ENCODE measurements at regions not wholly inside any gene's neighbourhood (a gene's known extent, or its start where the extent isn't known, plus 50 kb on each side); places are given as distances from the start of the nearest gene placed in this dataset.
"Not testable (repeated sequence)": the region's sequence is repeated elsewhere in the genome, so short reads cannot be mapped to it uniquely, and the experiment has no call there.

GRCh38 chr11:34790620-34791019 is 125.6 kb downstream of the APIP start:
- DNase-seq (no peak), ATAC-seq (ENCODE audit: low read depth in 2 of 2) (no peak)
- Mint-ChIP-seq H3K27ac (no peak overlapping the region), H3K36me3 (peaks cover 0 to 7% of the 10 kb centered on the region in 2 donors), H3K4me3 (no peak overlapping the region), H3K4me1 (peaks cover 0 to 5% (median 0%) of the 10 kb centered on the region in 3 donors), H3K27me3 (peaks cover 10 to 16% (median 14%) of the 10 kb centered on the region in 3 donors), H3K9me3 (peaks cover 0 to 8% (median 3%) of the 10 kb centered on the region in 7 donors)

GRCh38 chr11:34789196-34789834 is 126.9 kb downstream of the APIP start:
- no peak overlapping the region for H3K4me3 Mint-ChIP-seq
- DNase-seq (no peak), ATAC-seq (ENCODE audit: low read depth in 2 of 2) (no peak)
- peaks cover 0 to 7% of the 10 kb centered on the region in 2 donors for H3K36me3 Mint-ChIP-seq
- peaks cover 11 to 13% (median 11%) of the 10 kb centered on the region in 3 donors for H3K27me3 Mint-ChIP-seq
- peaks cover 0 to 5% (median 0%) of the 10 kb centered on the region in 3 donors for H3K4me1 Mint-ChIP-seq
- H3K9me3 Mint-ChIP-seq: peaks cover 0 to 6% (median 3%) of the 10 kb centered on the region in 7 donors
- H3K27ac Mint-ChIP-seq: no peak overlapping the region

- DNase-seq: no peak
- Mint-ChIP-seq H3K27ac (no peak overlapping the region), H3K4me3 (no peak overlapping the region), H3K9me3 (peaks cover 0 to 6% (median 3%) of the 10 kb centered on the region in 7 donors), H3K27me3 (peaks cover 11 to 18% (median 12%) of the 10 kb centered on the region in 3 donors), H3K36me3 (peaks cover 0 to 7% of the 10 kb centered on the region in 2 donors), H3K4me1 (peaks cover 0 to 5% (median 0%) of the 10 kb centered on the region in 3 donors)
- ATAC-seq (ENCODE audit: low read depth in 2 of 2): no peak
These were observed 127.5 kb downstream of the APIP start for GRCh38 chr11:34788642-34789041.

GRCh38 chr11:34787895-34788294 is 128.3 kb downstream of the APIP start:
- ATAC-seq (ENCODE audit: low read depth in 2 of 2) (no peak), DNase-seq (no peak)
- Mint-ChIP-seq H3K27me3 (peaks cover 11 to 22% (median 13%) of the 10 kb centered on the region in 3 donors), H3K36me3 (peaks cover 0 to 7% of the 10 kb centered on the region in 2 donors), H3K9me3 (peaks cover 0 to 6% (median 3%) of the 10 kb centered on the region in 7 donors), H3K27ac (no peak overlapping the region), H3K4me1 (peaks cover 0 to 5% (median 0%) of the 10 kb centered on the region in 3 donors), H3K4me3 (no peak overlapping the region)

GRCh38 chr11:34787348-34787747 is 128.8 kb downstream of the APIP start:
- no peak overlapping the region for H3K4me3 Mint-ChIP-seq
- H3K4me1 Mint-ChIP-seq: peaks cover 0 to 5% (median 0%) of the 10 kb centered on the region in 3 donors
- peaks cover 11 to 22% (median 13%) of the 10 kb centered on the region in 3 donors for H3K27me3 Mint-ChIP-seq
- no peak overlapping the region for H3K27ac Mint-ChIP-seq
- peaks cover 0 to 7% (median 3%) of the 10 kb centered on the region in 7 donors for H3K9me3 Mint-ChIP-seq
- H3K36me3 Mint-ChIP-seq: peaks cover 0 to 7% of the 10 kb centered on the region in 2 donors
- DNase-seq: no peak
- no peak for ATAC-seq (ENCODE audit: low read depth in 2 of 2)

GRCh38 chr11:34784318-34784841 is 131.8 kb downstream of the APIP start:
- ATAC-seq (ENCODE audit: low read depth in 2 of 2) (no peak), DNase-seq (no peak)
- no peak overlapping the region for H3K27ac Mint-ChIP-seq
- peaks cover 0 to 12% (median 3%) of the 10 kb centered on the region in 7 donors for H3K9me3 Mint-ChIP-seq
- no peaks in the 10 kb centered on the region for H3K4me1 Mint-ChIP-seq
- no peaks in the 10 kb centered on the region for H3K36me3 Mint-ChIP-seq
- peaks cover 4 to 22% (median 13%) of the 10 kb centered on the region in 3 donors for H3K27me3 Mint-ChIP-seq
- no peak overlapping the region for H3K4me3 Mint-ChIP-seq

GRCh38 chr11:34783816-34784317 is 132.3 kb downstream of the APIP start:
- Mint-ChIP-seq H3K4me3 (no peak overlapping the region), H3K27me3 (peaks cover 4 to 22% (median 13%) of the 10 kb centered on the region in 3 donors), H3K36me3 (no peaks in the 10 kb centered on the region), H3K9me3 (peaks cover 0 to 17% (median 3%) of the 10 kb centered on the region in 7 donors), H3K27ac (no peak overlapping the region), H3K4me1 (no peaks in the 10 kb centered on the region)
- no peak for DNase-seq
- no peak for ATAC-seq (ENCODE audit: low read depth in 2 of 2)

GRCh38 chr11:34781826-34782225 is 134.4 kb downstream of the APIP start:
- Mint-ChIP-seq H3K27me3 (peaks cover 10 to 28% (median 13%) of the 10 kb centered on the region in 3 donors), H3K9me3 (peaks cover 0 to 18% (median 6%) of the 10 kb centered on the region in 7 donors)
- H3K27ac Mint-ChIP-seq; DNase-seq; H3K36me3 Mint-ChIP-seq; H3K4me3 Mint-ChIP-seq; ATAC-seq (ENCODE audit: low read depth in 2 of 2); H3K4me1 Mint-ChIP-seq: not testable (repeated sequence)

- no peak for DNase-seq
- Mint-ChIP-seq H3K4me3 (no peak overlapping the region), H3K36me3 (no peaks in the 10 kb centered on the region), H3K9me3 (peaks cover 0 to 18% (median 4%) of the 10 kb centered on the region in 7 donors), H3K4me1 (no peaks in the 10 kb centered on the region), H3K27ac (no peak overlapping the region), H3K27me3 (peaks cover 11 to 19% (median 18%) of the 10 kb centered on the region in 3 donors)
- ATAC-seq (ENCODE audit: low read depth in 2 of 2): no peak
These were observed 140.7 kb downstream of the APIP start for GRCh38 chr11:34775417-34775888.

GRCh38 chr11:34774604-34775003 is 141.6 kb downstream of the APIP start:
- Mint-ChIP-seq H3K27me3 (peaks cover 18 to 27% (median 19%) of the 10 kb centered on the region in 3 donors), H3K36me3 (no peaks in the 10 kb centered on the region), H3K27ac (no peak overlapping the region), H3K4me1 (no peaks in the 10 kb centered on the region), H3K4me3 (no peak overlapping the region), H3K9me3 (peaks cover 0 to 14% (median 4%) of the 10 kb centered on the region in 7 donors)
- DNase-seq (no peak), ATAC-seq (ENCODE audit: low read depth in 2 of 2) (no peak)

GRCh38 chr11:34773826-34774225 is 142.4 kb downstream of the APIP start:
- DNase-seq: no peak
- Mint-ChIP-seq H3K27me3 (peaks cover 19 to 33% (median 21%) of the 10 kb centered on the region in 3 donors), H3K4me1 (no peaks in the 10 kb centered on the region), H3K27ac (no peak overlapping the region), H3K4me3 (no peak overlapping the region), H3K9me3 (peaks cover 0 to 8% (median 2%) of the 10 kb centered on the region in 7 donors), H3K36me3 (no peaks in the 10 kb centered on the region)
- ATAC-seq (ENCODE audit: low read depth in 2 of 2): no peak

GRCh38 chr11:34773211-34773610 is 143.0 kb downstream of the APIP start:
- Mint-ChIP-seq H3K9me3 (peaks cover 0 to 9% (median 2%) of the 10 kb centered on the region in 7 donors), H3K36me3 (no peaks in the 10 kb centered on the region), H3K4me3 (no peak overlapping the region), H3K4me1 (no peaks in the 10 kb centered on the region), H3K27ac (no peak overlapping the region), H3K27me3 (peaks cover 23 to 37% (median 28%) of the 10 kb centered on the region in 3 donors)
- DNase-seq (no peak), ATAC-seq (ENCODE audit: low read depth in 2 of 2) (no peak)

- Mint-ChIP-seq H3K9me3 (peaks cover 5 to 17% (median 7%) of the 10 kb centered on the region in 7 donors), H3K27me3 (peaks cover 17 to 37% (median 28%) of the 10 kb centered on the region in 3 donors), H3K4me1 (no peaks in the 10 kb centered on the region), H3K36me3 (peaks cover 0 to 7% of the 10 kb centered on the region in 2 donors), H3K4me3 (no peak overlapping the region), H3K27ac (no peak overlapping the region)
- DNase-seq: no peak
- no peak for ATAC-seq (ENCODE audit: low read depth in 2 of 2)
These were observed 146.1 kb downstream of the APIP start for GRCh38 chr11:34770111-34770510.

- Mint-ChIP-seq H3K27ac (no peak overlapping the region), H3K36me3 (peaks cover 0 to 7% of the 10 kb centered on the region in 2 donors), H3K4me3 (no peak overlapping the region), H3K4me1 (no peaks in the 10 kb centered on the region), H3K9me3 (peaks cover 5 to 23% (median 9%) of the 10 kb centered on the region in 7 donors), H3K27me3 (peaks cover 14 to 37% (median 28%) of the 10 kb centered on the region in 3 donors)
- ATAC-seq (ENCODE audit: low read depth in 2 of 2): no peak
- DNase-seq: no peak
These were observed 147.0 kb downstream of the APIP start for GRCh38 chr11:34769224-34769623.

Data from naive B cell (primary cell).